ENCODE measurements at regions not wholly inside any gene's neighbourhood (a gene's known extent, or its start where the extent isn't known, plus 50 kb on each side); places are given as distances from the start of the nearest gene placed in this dataset.
"Not testable (repeated sequence)": the region's sequence is repeated elsewhere in the genome, so short reads cannot be mapped to it uniquely, and the experiment has no call there.

- DNase-seq (ENCODE audit: missing footprints), result no peak
- intact Hi-C loops (cut with DNase I), result no loop called here
- ATAC-seq, result no peak
These were observed 291.2 kb downstream of the TEX29 start for GRCh38 chr13:111611651-111612050.

GRCh38 chr13:111612886-111613285 lies 292.4 kb downstream of the TEX29 start:
- intact Hi-C loops (cut with DNase I), result no loop called here
- DNase-seq (ENCODE audit: missing footprints) (no peak), ATAC-seq (no peak)

GRCh38 chr13:111614009-111614408 lies 293.6 kb downstream of the TEX29 start:
- ATAC-seq (no peak), DNase-seq (ENCODE audit: missing footprints) (no peak)
- intact Hi-C loops (cut with DNase I), result no loop called here

GRCh38 chr13:111614613-111615012 lies 294.2 kb downstream of the TEX29 start:
- DNase-seq (ENCODE audit: missing footprints) (no peak), ATAC-seq (no peak)
- intact Hi-C loops (cut with DNase I), result no loop called here

GRCh38 chr13:111616203-111616602 lies 295.8 kb downstream of the TEX29 start:
- DNase-seq (ENCODE audit: missing footprints) (no peak), ATAC-seq (no peak)
- intact Hi-C loops (cut with DNase I), result no loop called here

GRCh38 chr13:111620166-111620565 lies 299.7 kb downstream of the TEX29 start:
- no peak for DNase-seq (ENCODE audit: missing footprints)
- ATAC-seq, result no peak
- intact Hi-C loops (cut with DNase I), result no loop called here

GRCh38 chr13:111620586-111620985 lies 300.1 kb downstream of the TEX29 start:
- intact Hi-C loops (cut with DNase I), result no loop called here
- ATAC-seq (no peak), DNase-seq (ENCODE audit: missing footprints) (no peak)

GRCh38 chr13:111621164-111621563 lies 300.7 kb downstream of the TEX29 start:
- DNase-seq (ENCODE audit: missing footprints) (no peak), ATAC-seq (no peak)
- intact Hi-C loops (cut with DNase I), result no loop called here

- ATAC-seq, result no peak
- intact Hi-C loops (cut with DNase I), result no loop called here
- no peak for DNase-seq (ENCODE audit: missing footprints)
These were observed 301.6 kb downstream of the TEX29 start for GRCh38 chr13:111622051-111622531.

GRCh38 chr13:111623208-111623607 lies 302.8 kb downstream of the TEX29 start:
- ATAC-seq, result no peak
- intact Hi-C loops (cut with DNase I), result no loop called here
- no peak for DNase-seq (ENCODE audit: missing footprints)

GRCh38 chr13:111623743-111624505 lies 303.5 kb downstream of the TEX29 start:
- DNase-seq (ENCODE audit: missing footprints), result no peak
- no peak for ATAC-seq
- intact Hi-C loops (cut with DNase I), result no loop called here

- ATAC-seq (no peak), DNase-seq (ENCODE audit: missing footprints) (no peak)
- intact Hi-C loops (cut with DNase I), result no loop called here
These were observed 305.3 kb downstream of the TEX29 start for GRCh38 chr13:111625526-111626315.

- DNase-seq (ENCODE audit: missing footprints) (peak; percentile 85), ATAC-seq (peak; percentile 95)
- intact Hi-C loops (cut with DNase I), result no loop called here
These were observed 306.2 kb downstream of the TEX29 start for GRCh38 chr13:111626371-111627305.

- intact Hi-C loops (cut with DNase I), result no loop called here
- no peak for DNase-seq (ENCODE audit: missing footprints)
- no peak for ATAC-seq
These were observed 307.2 kb downstream of the TEX29 start for GRCh38 chr13:111627596-111627995.

GRCh38 chr13:111629016-111629415 lies 308.6 kb downstream of the TEX29 start:
- DNase-seq (ENCODE audit: missing footprints) (no peak), ATAC-seq (no peak)
- intact Hi-C loops (cut with DNase I), result no loop called here

GRCh38 chr13:111629457-111629856 lies 309.0 kb downstream of the TEX29 start:
- intact Hi-C loops (cut with DNase I), result no loop called here
- no peak for DNase-seq (ENCODE audit: missing footprints)
- no peak for ATAC-seq

GRCh38 chr13:111629926-111630325 lies 309.5 kb downstream of the TEX29 start:
- ATAC-seq, result no peak
- intact Hi-C loops (cut with DNase I), result no loop called here
- DNase-seq (ENCODE audit: missing footprints), result no peak

GRCh38 chr13:111630406-111630805 lies 310.0 kb downstream of the TEX29 start:
- intact Hi-C loops (cut with DNase I), result no loop called here
- ATAC-seq, result no peak

GRCh38 chr13:111631271-111631670 lies 310.8 kb downstream of the TEX29 start:
- intact Hi-C loops (cut with DNase I); DNase-seq (ENCODE audit: missing footprints); ATAC-seq: not testable (repeated sequence)

More at GRCh38 chr13:111630406-111630805, 310.0 kb downstream of the TEX29 start:
- no peak for DNase-seq (ENCODE audit: missing footprints)
